ENCODE measurements at regions not wholly inside any gene's neighbourhood (a gene's known extent, or its start where the extent isn't known, plus 50 kb on each side); places are given as distances from the start of the nearest gene placed in this dataset.
"Not testable (repeated sequence)": the region's sequence is repeated elsewhere in the genome, so short reads cannot be mapped to it uniquely, and the experiment has no call there.

GRCh38 chr2:65767946-65768345, 335.5 kb upstream of the SPRED2 start:
- DNase-seq: no peak

- DNase-seq: no peak
These were observed 334.4 kb upstream of the SPRED2 start for GRCh38 chr2:65766768-65767267.

GRCh38 chr2:65765376-65765775, 333.0 kb upstream of the SPRED2 start:
- no peak for DNase-seq

- no peak for DNase-seq
These were observed 329.7 kb upstream of the SPRED2 start for GRCh38 chr2:65762068-65762467.

- no peak for DNase-seq
These were observed 321.8 kb upstream of the SPRED2 start for GRCh38 chr2:65754219-65754618.

- DNase-seq: no peak
These were observed 319.0 kb upstream of the SPRED2 start for GRCh38 chr2:65751408-65751807.

GRCh38 chr2:65749545-65749944, 317.1 kb upstream of the SPRED2 start:
- DNase-seq: no peak

GRCh38 chr2:65747875-65748274, 315.5 kb upstream of the SPRED2 start:
- not testable (repeated sequence) for DNase-seq

GRCh38 chr2:65746931-65747675, 314.7 kb upstream of the SPRED2 start:
- no peak for DNase-seq

- no peak for DNase-seq
These were observed 312.2 kb upstream of the SPRED2 start for GRCh38 chr2:65744477-65745200.

- no peak for DNase-seq
These were observed 310.6 kb upstream of the SPRED2 start for GRCh38 chr2:65742977-65743376.

GRCh38 chr2:65739927-65740326, 307.5 kb upstream of the SPRED2 start:
- no peak for DNase-seq

- no peak for DNase-seq
These were observed 305.1 kb upstream of the SPRED2 start for GRCh38 chr2:65737452-65738011.

GRCh38 chr2:65731476-65731875, 299.1 kb upstream of the SPRED2 start:
- no peak for DNase-seq

GRCh38 chr2:65730186-65730585, 297.8 kb upstream of the SPRED2 start:
- no peak for DNase-seq

GRCh38 chr2:65729246-65729645, 296.8 kb upstream of the SPRED2 start:
- DNase-seq: no peak

GRCh38 chr2:65728477-65729180, 296.2 kb upstream of the SPRED2 start:
- no peak for DNase-seq

GRCh38 chr2:65727816-65728215, 295.4 kb upstream of the SPRED2 start:
- DNase-seq: no peak

GRCh38 chr2:65727381-65727780, 295.0 kb upstream of the SPRED2 start:
- DNase-seq: no peak

GRCh38 chr2:65724752-65725151, 292.4 kb upstream of the SPRED2 start:
- DNase-seq: no peak

- no peak for DNase-seq
These were observed 291.9 kb upstream of the SPRED2 start for GRCh38 chr2:65724336-65724735.

- DNase-seq: no peak
These were observed 289.8 kb upstream of the SPRED2 start for GRCh38 chr2:65722028-65722778.

GRCh38 chr2:65716698-65717097, 284.3 kb upstream of the SPRED2 start:
- no peak for DNase-seq
